Neutrophil (primary cell): ENCODE measurements at regions not wholly inside any gene's neighbourhood (a gene's known extent, or its start where the extent isn't known, plus 50 kb on each side); places are given as distances from the start of the nearest gene placed in this dataset.

Source experiments
- H3K27ac ChIP-seq: fragments of 200-600 bp; sonication (generic); 2 replicates; pipeline ENCODE4 v1.5.1; 2016; ENCODE audit warnings: mild to moderate bottlenecking, moderate library complexity
- H3K27me3 ChIP-seq: fragments of 200-600 bp; sonication (generic); 2 replicates; pipeline ENCODE4 v1.6.0; 2016; ENCODE audit warnings: mild to moderate bottlenecking
- H3K36me3 ChIP-seq: fragments of 200-600 bp; sonication (generic); 2 replicates; pipeline ENCODE4 v1.5.1; 2017
- H3K4me1 ChIP-seq, 2 experiments: fragments of 200-600 bp in 1 of 2; sonication (generic) in 1 of 2; 1 replicate in 1 of 2; 2 replicates in 1 of 2; pipeline versions ENCODE4 v1.5.1 to v1.6.1; 2013 to 2016; ENCODE audit warnings: low read depth in 1 of 2, low read length in 1 of 2, mild to moderate bottlenecking in 1 of 2, moderate library complexity in 1 of 2; ENCODE audit not compliant: control insufficient read depth in 1 of 2, insufficient read depth in 1 of 2
- H3K4me3 ChIP-seq, 2 experiments: fragments of 200-600 bp in 1 of 2; sonication (generic) in 1 of 2; 1 replicate in 1 of 2; 2 replicates in 1 of 2; pipeline ENCODE4 v1.5.1; 2013 to 2016; ENCODE audit warnings: low read depth in 1 of 2, low read length in 1 of 2, mild to moderate bottlenecking in 1 of 2, moderate library complexity in 1 of 2
- H3K9me3 ChIP-seq: fragments of 200-600 bp; sonication (generic); 2 replicates; pipeline ENCODE4 v1.5.1; 2016
- TF ChIP-seq, protein P1 (sequence below): fragments of 200-600 bp; sonication (generic); IDR thresholded peaks from 2 replicates; pipeline ENCODE4 v1.5.1; 2016; ENCODE audit warnings: antibody characterized with exemption

DNA sequence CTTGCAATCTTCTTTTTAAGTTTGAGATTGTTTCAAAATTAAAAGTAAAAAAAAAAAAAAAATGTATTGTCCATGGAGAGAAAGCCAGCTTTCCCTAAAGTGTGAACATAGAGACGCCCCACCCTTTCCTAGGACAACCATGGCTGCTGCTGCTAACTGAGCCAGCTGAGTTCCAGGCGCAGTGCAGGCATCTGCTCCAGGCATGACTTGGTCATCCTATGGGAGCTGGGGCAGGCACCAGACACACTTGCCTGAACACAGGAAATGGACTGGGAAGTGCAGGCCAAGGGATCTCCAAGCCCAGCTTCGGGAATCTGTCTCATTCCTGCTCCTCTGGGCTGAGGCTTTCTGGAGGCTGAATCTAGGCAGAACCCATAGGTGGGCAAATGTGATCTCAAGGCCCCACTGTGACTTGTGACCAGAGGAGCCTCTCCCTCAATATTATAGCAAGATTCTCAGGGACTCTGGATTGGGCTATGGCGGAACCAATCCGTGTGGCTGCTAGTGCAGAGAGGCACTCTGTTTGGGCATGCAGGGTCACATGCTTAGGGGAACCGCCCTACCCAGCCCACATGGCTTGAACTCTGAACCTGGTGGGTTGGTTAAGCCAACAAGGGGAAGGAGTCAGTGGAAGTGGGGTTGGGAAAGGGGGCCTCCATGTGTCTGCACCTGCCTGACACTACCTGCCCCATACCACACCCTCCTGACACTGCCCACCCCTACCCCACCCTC is 138.2 kb upstream of the CST7 start:
- Histone ChIP-seq H3K27me3 (no peaks in the 10 kb centered on the region), H3K27ac (no peak overlapping the region), H3K36me3 (no peaks in the 10 kb centered on the region), H3K4me1 (no peaks in the 10 kb centered on the region), H3K4me3 (no peak overlapping the region), H3K9me3 (no peaks in the 10 kb centered on the region)
- TF ChIP-seq, protein P1, sequence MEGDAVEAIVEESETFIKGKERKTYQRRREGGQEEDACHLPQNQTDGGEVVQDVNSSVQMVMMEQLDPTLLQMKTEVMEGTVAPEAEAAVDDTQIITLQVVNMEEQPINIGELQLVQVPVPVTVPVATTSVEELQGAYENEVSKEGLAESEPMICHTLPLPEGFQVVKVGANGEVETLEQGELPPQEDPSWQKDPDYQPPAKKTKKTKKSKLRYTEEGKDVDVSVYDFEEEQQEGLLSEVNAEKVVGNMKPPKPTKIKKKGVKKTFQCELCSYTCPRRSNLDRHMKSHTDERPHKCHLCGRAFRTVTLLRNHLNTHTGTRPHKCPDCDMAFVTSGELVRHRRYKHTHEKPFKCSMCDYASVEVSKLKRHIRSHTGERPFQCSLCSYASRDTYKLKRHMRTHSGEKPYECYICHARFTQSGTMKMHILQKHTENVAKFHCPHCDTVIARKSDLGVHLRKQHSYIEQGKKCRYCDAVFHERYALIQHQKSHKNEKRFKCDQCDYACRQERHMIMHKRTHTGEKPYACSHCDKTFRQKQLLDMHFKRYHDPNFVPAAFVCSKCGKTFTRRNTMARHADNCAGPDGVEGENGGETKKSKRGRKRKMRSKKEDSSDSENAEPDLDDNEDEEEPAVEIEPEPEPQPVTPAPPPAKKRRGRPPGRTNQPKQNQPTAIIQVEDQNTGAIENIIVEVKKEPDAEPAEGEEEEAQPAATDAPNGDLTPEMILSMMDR, result no peak

DNA sequence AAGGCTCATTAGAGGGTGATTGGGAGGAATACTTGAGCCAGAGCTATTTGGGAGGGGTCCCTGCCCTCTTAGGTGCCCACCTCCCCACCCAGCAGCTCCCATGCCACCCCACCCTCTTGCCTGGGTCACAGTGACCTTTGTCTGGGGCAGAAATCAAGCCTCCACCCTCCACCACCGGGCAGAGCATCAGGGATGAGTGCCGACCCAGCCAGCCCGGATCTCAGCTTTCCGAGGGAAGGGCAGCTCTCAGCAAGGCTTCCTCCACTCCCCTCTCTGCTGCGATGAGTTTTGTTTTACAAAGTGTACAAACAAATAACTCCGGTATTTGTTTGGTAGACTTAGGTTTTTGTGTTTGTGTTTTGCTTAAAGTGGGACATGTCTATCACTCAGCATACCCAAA is 136.7 kb upstream of the CST7 start:
- Histone ChIP-seq H3K27me3 (no peaks in the 10 kb centered on the region), H3K4me1 (no peaks in the 10 kb centered on the region), H3K9me3 (no peaks in the 10 kb centered on the region), H3K27ac (no peak overlapping the region), H3K36me3 (no peaks in the 10 kb centered on the region), H3K4me3 (no peak overlapping the region)
- TF ChIP-seq, protein P1, result no peak

DNA sequence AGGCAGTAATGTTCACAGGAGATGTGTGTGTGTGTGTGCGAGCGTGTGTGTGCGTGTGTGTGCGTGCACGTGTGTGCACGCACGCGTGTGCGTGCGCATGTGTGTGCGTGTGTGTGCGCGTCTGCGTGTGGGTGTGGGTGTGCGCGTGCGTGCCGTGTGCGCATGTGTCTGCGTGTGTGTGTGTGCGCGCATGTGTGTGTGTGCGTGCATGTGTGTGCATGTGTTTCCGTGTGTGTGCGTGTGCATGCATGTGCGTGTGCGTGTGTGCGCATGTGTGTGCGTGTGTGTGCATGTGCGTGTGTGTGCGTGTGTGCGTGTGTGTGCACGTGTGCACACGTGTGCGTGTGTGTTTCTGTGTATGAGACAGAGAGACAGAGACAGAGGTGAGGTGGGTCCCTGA is 136.0 kb upstream of the CST7 start:
- H3K4me1 ChIP-seq, result no peaks in the 10 kb centered on the region
- H3K36me3 ChIP-seq, result no peaks in the 10 kb centered on the region
- no peak overlapping the region for H3K27ac ChIP-seq
- TF ChIP-seq, protein P1, result no peak
- no peaks in the 10 kb centered on the region for H3K9me3 ChIP-seq
- H3K4me3 ChIP-seq, result no peak overlapping the region
- H3K27me3 ChIP-seq, result no peaks in the 10 kb centered on the region

DNA sequence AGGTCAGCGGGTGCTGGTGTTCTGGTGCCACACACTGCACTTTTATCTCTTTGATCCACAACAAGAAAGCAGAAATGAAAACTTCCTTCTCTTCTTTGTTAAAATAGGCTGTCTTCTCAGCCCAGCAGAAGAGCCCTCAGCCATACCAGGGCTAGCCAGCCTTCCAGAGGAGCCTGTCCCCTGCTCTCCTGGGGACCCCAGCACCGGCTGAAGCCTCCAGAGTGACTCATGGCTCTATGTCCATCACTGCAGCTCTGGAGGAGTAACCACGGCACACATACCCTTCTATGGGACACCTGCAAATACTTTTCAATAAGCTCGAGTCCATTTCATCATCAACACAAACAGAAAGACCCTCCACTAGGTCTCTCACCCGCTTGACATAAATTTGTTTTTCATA is 135.6 kb upstream of the CST7 start:
- Histone ChIP-seq H3K27me3 (no peaks in the 10 kb centered on the region), H3K4me3 (no peak overlapping the region), H3K36me3 (no peaks in the 10 kb centered on the region), H3K27ac (no peak overlapping the region), H3K4me1 (no peaks in the 10 kb centered on the region), H3K9me3 (no peaks in the 10 kb centered on the region)
- TF ChIP-seq, protein P1, result no peak

DNA sequence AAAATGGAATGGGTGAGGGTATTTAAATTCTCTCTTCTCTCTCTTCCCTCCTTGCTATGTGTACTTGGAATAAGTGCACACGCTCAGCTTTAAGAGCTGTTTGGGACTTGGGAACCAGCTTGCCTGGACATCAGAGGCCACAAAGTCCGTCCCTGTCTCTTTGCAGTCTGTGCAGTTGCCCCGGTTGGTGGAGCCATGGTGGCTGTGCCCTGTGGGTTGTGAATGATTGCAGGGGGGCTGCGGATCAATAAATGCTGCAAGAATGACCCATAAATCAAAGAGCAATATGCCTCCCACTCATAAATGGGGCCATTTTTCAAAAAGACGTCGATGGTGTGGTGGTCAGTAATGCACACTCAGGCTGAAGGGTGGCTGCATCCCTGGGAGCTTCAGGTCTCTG is 135.1 kb upstream of the CST7 start:
- no peak overlapping the region for H3K27ac ChIP-seq
- H3K27me3 ChIP-seq, result no peaks in the 10 kb centered on the region
- TF ChIP-seq, protein P1, result no peak
- no peaks in the 10 kb centered on the region for H3K36me3 ChIP-seq
- no peaks in the 10 kb centered on the region for H3K4me1 ChIP-seq
- no peaks in the 10 kb centered on the region for H3K9me3 ChIP-seq
- H3K4me3 ChIP-seq, result no peak overlapping the region
